Frontal cortex (tissue), 3 donors: ENCODE measurements at regions not wholly inside any gene's neighbourhood (a gene's known extent, or its start where the extent isn't known, plus 50 kb on each side); places are given as distances from the start of the nearest gene placed in this dataset.

Experiments used
- DNase-seq, 2 donors: peaks; one replicate each; pipeline ENCODE4 v3.0.0; 2012; ENCODE audit warnings: low spot score in 2 of 2
- FAIRE-seq: peaks from 2 replicates; lab custom pipeline; 2012; peaks lifted over from hg19 to GRCh38; lab: Jason Lieb, UNC
- donor health status: control.
- donor health status: control.
- donor health status: control.

DNA sequence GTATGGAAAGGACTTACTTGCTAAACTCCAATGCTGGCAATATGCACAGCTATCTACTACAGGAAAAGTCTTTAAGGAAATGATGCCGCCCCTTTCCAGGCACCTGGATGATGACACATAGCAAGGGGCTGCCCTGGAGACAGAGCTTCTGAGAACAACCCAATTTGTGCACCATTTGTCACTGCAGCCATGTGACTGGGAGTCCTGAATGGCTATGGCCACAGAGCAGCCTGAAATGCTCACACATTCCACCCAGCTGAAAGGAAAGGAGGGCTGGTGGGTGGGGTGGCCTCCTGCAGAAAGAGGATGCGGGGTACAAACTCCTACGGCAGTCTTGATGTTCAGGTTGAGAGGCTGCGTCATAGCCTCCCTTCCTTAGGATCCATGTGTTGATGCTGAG, 70.1 kb upstream of the FSTL4 start:
- no peak for DNase-seq
- FAIRE-seq = no peak

- DNase-seq = no peak
- no peak for FAIRE-seq
These were observed 69.6 kb upstream of the FSTL4 start for GRCh38 chr5:133681896-133682295.

DNA sequence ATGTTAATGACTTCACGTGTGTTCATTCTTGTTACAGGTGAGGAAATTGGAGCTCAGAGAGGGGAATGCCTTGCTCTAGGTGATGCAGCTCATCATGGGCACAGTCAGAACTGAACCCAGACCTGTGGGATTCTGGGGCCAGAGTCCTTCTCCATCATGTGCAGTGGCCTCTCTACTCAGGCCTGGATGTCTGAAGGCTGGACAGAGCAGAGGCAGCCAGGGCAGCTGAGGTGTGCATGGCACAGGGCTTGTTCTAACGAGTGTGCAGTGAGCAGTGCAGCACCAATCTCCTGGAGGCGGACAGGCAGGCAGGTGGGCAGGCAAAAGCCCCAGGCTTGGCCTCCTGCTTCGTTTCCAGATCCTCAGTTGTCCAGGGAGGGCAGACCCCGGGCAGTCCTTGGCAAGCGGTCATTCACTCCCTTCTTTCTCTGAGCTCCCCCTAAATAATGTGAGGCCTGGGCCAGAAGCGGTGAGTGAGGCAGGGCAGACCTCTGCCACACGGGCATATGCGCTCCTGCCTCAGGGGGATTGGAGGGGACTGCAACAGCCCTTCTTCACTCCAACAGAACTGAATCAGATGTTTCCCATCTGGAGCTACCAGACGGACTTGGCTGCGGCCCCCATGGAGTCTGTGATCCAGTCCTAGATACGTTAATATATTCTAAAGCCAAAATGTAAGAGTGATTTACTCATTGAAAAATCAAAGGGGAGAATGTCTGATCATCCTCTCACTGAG, 68.7 kb upstream of the FSTL4 start:
- no peak for DNase-seq
- no peak for FAIRE-seq

- no peak for FAIRE-seq
- no peak for DNase-seq
These were observed 67.2 kb upstream of the FSTL4 start for GRCh38 chr5:133679534-133679933.

GRCh38 chr5:133675376-133676154, 63.2 kb upstream of the FSTL4 start:
- no peak for DNase-seq
- FAIRE-seq = no peak

DNA sequence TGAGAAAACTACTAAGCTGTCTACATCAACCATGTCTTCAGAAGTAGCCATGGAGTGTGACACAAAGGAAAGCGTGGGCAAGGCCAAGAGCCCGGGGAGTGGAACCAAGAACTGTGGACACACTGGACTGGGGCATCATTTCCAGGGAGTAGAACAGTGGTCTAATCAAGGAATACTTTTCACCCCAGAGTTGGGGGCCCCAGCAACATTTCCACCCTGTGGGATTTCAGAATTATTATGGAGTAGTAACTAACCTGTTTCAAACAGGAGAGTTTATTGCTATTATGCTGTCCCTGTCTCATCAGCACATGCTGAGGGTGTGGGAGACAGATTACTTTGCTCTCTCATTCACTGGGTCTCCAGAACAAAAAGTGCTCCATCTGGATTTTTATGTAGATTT, 58.0 kb upstream of the FSTL4 start:
- no peak for FAIRE-seq
- DNase-seq = no peak

GRCh38 chr5:133669472-133669871, 57.1 kb upstream of the FSTL4 start:
- FAIRE-seq (no peak), DNase-seq (no peak)

- no peak for FAIRE-seq
- DNase-seq = no peak
These were observed 56.1 kb upstream of the FSTL4 start for GRCh38 chr5:133668458-133668857.

DNA sequence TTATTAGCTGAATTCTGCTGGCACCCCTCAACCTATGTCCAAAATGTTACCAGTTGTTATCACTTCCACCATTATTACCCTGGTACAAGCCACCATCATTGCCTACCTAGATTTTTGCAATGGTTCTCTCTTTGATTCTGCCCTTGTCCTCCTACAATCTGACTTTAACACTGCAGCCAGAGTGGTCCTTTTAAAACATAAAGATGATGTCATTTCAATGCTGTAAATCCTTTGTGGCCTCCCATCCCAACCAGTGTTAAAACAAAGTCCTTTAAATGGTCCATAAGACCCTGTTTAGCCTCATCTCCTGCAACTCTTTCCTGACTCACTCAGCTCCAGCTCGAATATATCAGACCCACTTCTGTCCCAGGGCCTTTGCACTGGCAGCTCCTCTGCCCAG, 54.9 kb upstream of the FSTL4 start:
- DNase-seq = no peak
- no peak for FAIRE-seq

DNA sequence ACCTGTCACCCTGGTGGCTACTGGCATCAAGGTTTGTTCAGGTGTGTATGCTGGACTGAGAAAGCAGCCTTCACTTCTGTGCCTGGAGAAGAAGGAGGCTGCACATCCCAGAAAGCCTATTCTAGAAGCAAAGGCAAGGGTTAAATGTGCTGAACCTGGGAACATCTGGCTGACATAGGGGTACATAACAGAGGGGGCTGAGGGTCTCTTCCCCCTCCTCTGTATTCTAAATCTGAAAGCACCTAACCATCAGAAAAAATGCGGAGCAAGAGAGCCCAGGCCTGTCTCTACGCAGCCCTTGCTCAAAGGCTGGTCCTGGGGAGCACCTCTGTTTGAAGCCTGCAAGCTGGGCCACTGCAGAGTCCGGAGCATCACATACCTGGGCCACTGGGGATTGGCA, 53.2 kb upstream of the FSTL4 start:
- no peak for DNase-seq
- no peak for FAIRE-seq

GRCh38 chr5:133664422-133664821, 52.1 kb upstream of the FSTL4 start:
- no peak for FAIRE-seq
- DNase-seq = no peak

- DNase-seq = no peak
- no peak for FAIRE-seq
These were observed 51.2 kb upstream of the FSTL4 start for GRCh38 chr5:133663397-133664054.

DNA sequence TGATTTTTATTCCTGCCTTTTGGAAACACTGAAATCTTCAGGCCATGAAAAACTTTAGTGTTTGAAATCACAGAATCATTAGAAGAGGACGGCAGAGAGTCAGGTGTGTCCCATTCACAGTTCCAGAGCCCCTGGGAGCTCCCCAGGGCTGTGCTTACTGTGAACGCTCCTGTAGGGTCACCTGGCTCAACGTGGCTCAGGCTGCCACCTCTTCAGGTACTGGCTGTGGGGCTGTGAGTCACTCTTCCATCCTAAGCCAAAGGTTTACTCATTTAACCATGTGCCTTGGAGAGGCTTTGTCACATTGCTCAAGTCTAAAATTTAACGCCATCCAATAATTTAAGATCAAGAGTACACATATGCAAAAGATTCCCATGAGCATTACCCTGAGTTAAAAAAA, 50.2 kb upstream of the FSTL4 start:
- DNase-seq (no peak), FAIRE-seq (no peak)
